OCI-LY1 (cell line): ENCODE measurements at regions not wholly inside any gene's neighbourhood (a gene's known extent, or its start where the extent isn't known, plus 50 kb on each side); places are given as distances from the start of the nearest gene placed in this dataset.

Experiments
- CTCF ChIP-seq: fragments of 200-600 bp; sonication (generic), shearing (Covaris generic); IDR thresholded peaks from 2 replicates; pipeline ENCODE4 v1.5.1; 2017; ENCODE audit warnings: mild to moderate bottlenecking, antibody characterized with exemption, low read length, moderate library complexity, mixed read lengths
- EZH2 ChIP-seq: fragments of 200-600 bp; sonication (generic), shearing (Covaris generic); IDR thresholded peaks from 2 replicates; pipeline ENCODE4 v1.8.0; 2017; ENCODE audit warnings: borderline replicate concordance, mixed run types, mild to moderate bottlenecking, antibody characterized with exemption, low read length, moderate library complexity, mixed read lengths

- TF ChIP-seq EZH2, result no peak
- TF ChIP-seq CTCF, result no peak
Measured at GRCh38 chr4:131339137-131339536, 1810.0 kb upstream of the PCDH10 start.
